Colonic mucosa (tissue), 4 donors: ENCODE measurements at regions not wholly inside any gene's neighbourhood (a gene's known extent, or its start where the extent isn't known, plus 50 kb on each side); places are given as distances from the start of the nearest gene placed in this dataset.

Experiments
- DNase-seq: peaks from one replicate; pipeline ENCODE4 v3.0.0-alpha.2; 2020
- H3K27ac ChIP-seq: fragments of 200-600 bp; one replicate; pipeline ENCODE4 v1.8.0; 2021
- H3K27me3 ChIP-seq: fragments of 200-600 bp; one replicate; pipeline ENCODE4 v1.8.0; 2021
- H3K36me3 ChIP-seq: fragments of 200-600 bp; one replicate; pipeline ENCODE4 v1.8.0; 2021
- H3K4me1 ChIP-seq: fragments of 200-600 bp; one replicate; pipeline ENCODE4 v1.8.0; 2021; ENCODE audit warnings: mild to moderate bottlenecking
- H3K4me3 ChIP-seq: fragments of 200-600 bp; one replicate; pipeline ENCODE4 v1.8.0; 2021
- H3K9ac ChIP-seq, 2 donors: one replicate each; pipeline ENCODE4 v1.7.0; 2013; ENCODE audit warnings: control low read depth in 2 of 2, low read depth in 2 of 2, low read length in 2 of 2
- H3K9me3 ChIP-seq: fragments of 200-600 bp; one replicate; pipeline ENCODE4 v1.8.0; 2021
- CTCF ChIP-seq: fragments of 200-600 bp; IDR thresholded peaks from one replicate; pipeline ENCODE4 v1.8.0; 2022; ENCODE audit warnings: antibody characterized with exemption, mild to moderate bottlenecking
- intact Hi-C: fragments of 100-400 bp; cut with DNase I; formaldehyde crosslinking; loops from one replicate; pipeline ENCODE4 v1.14.1; 2022
- donor health status: healthy.
- donor health status: DM: no; HTN: no; CAD: no.
- donor health status: DM: no; HTN: no; CAD: no.

- DNase-seq, result no peak
- Histone ChIP-seq H3K4me3 (no peak overlapping the region), H3K36me3 (no peaks in the 10 kb centered on the region), H3K27ac (no peak overlapping the region), H3K27me3 (no peaks in the 10 kb centered on the region), H3K9me3 (no peaks in the 10 kb centered on the region), H3K4me1 (no peaks in the 10 kb centered on the region), H3K9ac (no peak overlapping the region)
- intact Hi-C loops, result no loop called here
- TF ChIP-seq CTCF, result no peak
Observed at GRCh38 chr3:72223628-72224027, 438.7 kb upstream of the PROK2 start.

DNA sequence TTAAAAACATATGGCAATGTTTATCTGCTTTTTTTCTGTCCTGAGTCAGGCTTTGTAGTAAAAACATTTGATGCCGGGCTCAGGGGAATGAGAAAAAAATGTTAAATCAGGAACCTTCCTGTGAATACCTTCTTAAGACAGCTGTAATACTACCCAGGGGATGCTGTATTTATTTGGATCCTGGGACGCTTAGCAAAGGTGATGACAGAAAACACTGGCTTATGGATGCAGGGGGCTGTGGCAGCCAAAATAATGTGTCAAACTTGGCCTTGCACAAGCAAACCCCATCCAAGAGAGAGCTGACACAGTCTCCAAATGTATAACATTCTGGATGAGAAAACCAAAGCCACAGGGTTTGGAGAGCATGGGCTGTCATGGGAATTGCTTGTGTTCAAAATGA lies 438.2 kb upstream of the PROK2 start:
- intact Hi-C loops, result no loop called here
- Histone ChIP-seq H3K9ac (no peak overlapping the region), H3K27ac (no peak overlapping the region), H3K27me3 (no peaks in the 10 kb centered on the region), H3K4me1 (no peaks in the 10 kb centered on the region), H3K36me3 (no peaks in the 10 kb centered on the region), H3K9me3 (no peaks in the 10 kb centered on the region), H3K4me3 (no peak overlapping the region)
- TF ChIP-seq CTCF, result no peak
- DNase-seq, result no peak

- no peak for TF ChIP-seq CTCF
- Histone ChIP-seq H3K4me3 (no peak overlapping the region), H3K27me3 (no peaks in the 10 kb centered on the region), H3K9ac (no peak overlapping the region), H3K36me3 (no peaks in the 10 kb centered on the region), H3K27ac (no peak overlapping the region), H3K9me3 (no peaks in the 10 kb centered on the region), H3K4me1 (no peaks in the 10 kb centered on the region)
- intact Hi-C loops, result no loop called here
- no peak for DNase-seq
Observed at GRCh38 chr3:72222410-72222809, 437.5 kb upstream of the PROK2 start.

- intact Hi-C loops, result no loop called here
- no peaks in the 10 kb centered on the region for H3K27me3 ChIP-seq
- no peaks in the 10 kb centered on the region for H3K36me3 ChIP-seq
- no peak for TF ChIP-seq CTCF
- no peak overlapping the region for H3K27ac ChIP-seq
- H3K9me3 ChIP-seq, result no peaks in the 10 kb centered on the region
- H3K9ac ChIP-seq, result no peak overlapping the region
- no peaks in the 10 kb centered on the region for H3K4me1 ChIP-seq
- H3K4me3 ChIP-seq, result no peak overlapping the region
- no peak for DNase-seq
Observed at GRCh38 chr3:72220946-72221345, 436.0 kb upstream of the PROK2 start.

DNA sequence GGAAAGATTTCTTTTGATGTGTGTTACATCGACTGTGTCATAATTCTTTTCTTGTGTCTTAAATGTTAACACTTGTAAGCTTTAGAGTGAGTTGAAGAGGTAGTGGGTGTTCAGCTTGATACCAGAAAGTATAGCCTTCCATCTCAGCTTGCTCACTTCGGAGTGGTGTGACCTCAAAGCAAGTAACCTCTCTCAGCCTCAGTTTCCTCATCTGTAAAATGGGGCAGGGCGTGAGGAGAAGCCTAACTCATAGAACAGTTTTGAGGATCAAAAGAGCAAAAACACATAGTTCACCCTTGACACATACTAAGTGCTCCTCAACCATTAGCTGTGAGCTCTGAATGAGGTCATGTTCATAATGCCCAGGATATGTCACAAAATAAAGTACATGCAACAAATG lies 434.8 kb upstream of the PROK2 start:
- H3K36me3 ChIP-seq, result no peaks in the 10 kb centered on the region
- intact Hi-C loops, result no loop called here
- H3K27me3 ChIP-seq, result no peaks in the 10 kb centered on the region
- no peaks in the 10 kb centered on the region for H3K4me1 ChIP-seq
- H3K27ac ChIP-seq, result no peak overlapping the region
- H3K4me3 ChIP-seq, result no peak overlapping the region
- H3K9ac ChIP-seq, result no peak overlapping the region
- H3K9me3 ChIP-seq, result no peaks in the 10 kb centered on the region
- no peak for TF ChIP-seq CTCF
- no peak for DNase-seq

- Histone ChIP-seq H3K36me3 (no peaks in the 10 kb centered on the region), H3K9me3 (no peaks in the 10 kb centered on the region), H3K27me3 (no peaks in the 10 kb centered on the region), H3K9ac (no peak overlapping the region), H3K27ac (no peak overlapping the region), H3K4me3 (no peak overlapping the region), H3K4me1 (no peaks in the 10 kb centered on the region)
- TF ChIP-seq CTCF, result no peak
- intact Hi-C loops, result no loop called here
- DNase-seq, result no peak
Observed at GRCh38 chr3:72217570-72217969, 432.6 kb upstream of the PROK2 start.
